D341Med (cell line): ENCODE measurements at regions not wholly inside any gene's neighbourhood (a gene's known extent, or its start where the extent isn't known, plus 50 kb on each side); places are given as distances from the start of the nearest gene placed in this dataset.
A peak's percentile ranks its signal among the peaks of the same experiment; 100 is the strongest.

ENCODE experiments used
- DNase-seq: peaks from one replicate; pipeline ENCODE4 v3.0.0; 2012; ENCODE audit warnings: low spot score

DNA sequence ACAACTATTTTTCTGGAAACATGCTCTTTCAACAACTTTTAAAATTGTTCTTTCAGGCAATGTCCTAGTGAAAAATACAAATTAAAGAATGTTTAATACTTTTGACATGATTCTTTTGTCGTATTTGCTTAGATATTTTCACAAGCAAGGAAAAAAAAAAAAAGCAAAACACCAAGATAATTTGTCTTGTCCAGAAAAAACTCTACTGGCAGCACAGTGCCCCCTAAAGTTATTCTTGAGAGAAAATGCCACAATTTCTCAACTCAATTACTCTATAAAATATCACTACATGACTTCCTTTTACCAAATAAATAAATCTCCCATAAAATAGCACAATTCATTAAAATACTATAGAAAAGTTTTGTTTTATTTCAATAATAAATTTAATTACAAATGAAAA lies 652.5 kb upstream of the EPHA7 start:
- no peak for DNase-seq

DNA sequence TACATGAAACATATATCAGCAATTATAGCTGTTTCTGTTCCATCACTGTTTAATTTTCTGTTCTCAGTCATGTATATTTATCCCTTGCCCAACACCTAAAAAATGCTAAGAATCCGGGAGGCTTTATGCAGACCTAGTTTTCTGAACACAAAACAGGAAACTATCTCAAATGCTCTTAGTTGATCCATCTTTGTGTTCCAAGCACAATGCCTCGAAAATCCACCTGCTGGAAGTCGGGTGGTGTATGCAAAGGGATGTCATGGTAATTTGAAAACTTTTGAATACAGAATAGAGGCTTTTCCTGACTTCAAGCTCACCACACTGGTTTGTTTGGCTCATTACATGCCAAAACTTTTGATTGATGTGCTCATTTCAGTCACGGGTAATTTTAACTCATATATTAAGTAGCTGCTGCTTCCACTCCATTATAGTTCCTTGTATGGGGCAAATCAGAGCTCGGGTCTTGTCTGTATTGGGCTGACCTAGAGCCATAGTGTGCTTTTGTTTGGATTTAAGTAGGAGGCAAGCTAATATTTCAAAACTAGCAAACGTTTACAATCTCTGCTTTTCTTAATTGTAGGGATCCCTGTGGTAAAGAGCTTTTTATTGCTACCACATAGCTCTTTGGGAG lies 646.5 kb upstream of the EPHA7 start:
- no peak for DNase-seq

- DNase-seq: peak; percentile 12
Observed at GRCh38 chr6:94052749-94053148, 633.4 kb upstream of the EPHA7 start.

GRCh38 chr6:94050515-94050914 lies 631.2 kb upstream of the EPHA7 start:
- no peak for DNase-seq

- no peak for DNase-seq
Observed at GRCh38 chr6:94049001-94049400, 629.6 kb upstream of the EPHA7 start.

- DNase-seq: no peak
Observed at GRCh38 chr6:94045099-94045829, 625.9 kb upstream of the EPHA7 start.

DNA sequence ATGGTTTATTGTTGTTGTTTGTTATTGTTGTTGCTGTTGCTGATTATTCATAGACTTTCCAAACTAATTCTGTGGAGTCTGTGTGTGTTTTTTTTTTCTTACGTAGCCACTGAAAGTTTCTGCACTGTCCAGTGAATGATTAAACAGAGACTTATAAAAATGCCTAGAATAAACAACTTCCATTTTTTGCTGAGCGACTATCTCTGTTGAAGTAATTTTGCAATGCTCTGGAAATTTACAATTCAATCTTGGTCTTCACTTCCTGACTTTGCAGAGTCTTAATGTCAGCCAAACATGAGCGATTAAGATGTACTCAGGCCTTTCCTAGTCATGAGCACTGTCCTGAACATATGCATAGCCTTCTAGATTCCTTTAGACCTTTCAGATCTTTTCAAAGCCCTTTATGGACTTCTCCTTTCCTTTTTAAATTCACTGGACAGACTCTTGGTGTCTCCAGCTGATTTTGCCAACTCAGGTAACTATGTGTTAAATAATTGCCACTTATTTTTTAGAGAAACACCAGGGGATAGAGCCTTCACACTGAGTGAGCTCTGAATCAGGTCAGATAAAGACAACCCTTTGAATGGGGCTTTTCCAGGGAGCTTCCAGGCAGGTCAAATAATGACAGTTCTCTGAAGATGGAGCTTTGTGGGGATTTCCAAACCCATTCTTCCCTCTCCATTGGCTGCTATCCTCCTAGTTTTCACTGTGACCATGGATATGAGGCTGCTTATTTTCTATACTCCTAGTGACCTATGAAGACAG lies 622.8 kb upstream of the EPHA7 start:
- no peak for DNase-seq

- DNase-seq: no peak
Observed at GRCh38 chr6:94036024-94036423, 616.7 kb upstream of the EPHA7 start.

GRCh38 chr6:94027374-94027773 lies 608.0 kb upstream of the EPHA7 start:
- no peak for DNase-seq

- no peak for DNase-seq
Observed at GRCh38 chr6:94026575-94026974, 607.2 kb upstream of the EPHA7 start.

- DNase-seq: no peak
Observed at GRCh38 chr6:94005835-94006234, 586.5 kb upstream of the EPHA7 start.

DNA sequence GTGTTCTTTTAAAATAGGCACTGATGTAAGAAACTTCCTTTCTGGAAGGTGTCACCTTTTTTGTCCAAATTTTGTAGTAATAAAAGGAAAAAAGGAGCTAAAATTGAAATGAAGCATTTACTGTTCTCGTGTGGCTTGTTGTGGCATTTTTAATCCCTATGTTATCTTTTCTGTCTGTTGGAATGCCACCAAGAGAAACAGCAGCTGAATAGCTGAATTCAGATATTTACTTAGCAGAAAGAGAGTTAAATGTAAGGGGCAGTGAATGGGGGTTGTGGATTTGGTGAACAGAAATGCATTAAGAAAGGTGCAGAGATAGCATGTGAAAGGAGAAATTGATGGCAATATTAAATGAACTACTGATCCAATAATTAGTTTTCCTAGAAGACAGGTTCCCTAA lies 573.6 kb upstream of the EPHA7 start:
- no peak for DNase-seq

GRCh38 chr6:93989630-93990029 lies 570.3 kb upstream of the EPHA7 start:
- DNase-seq: no peak

DNA sequence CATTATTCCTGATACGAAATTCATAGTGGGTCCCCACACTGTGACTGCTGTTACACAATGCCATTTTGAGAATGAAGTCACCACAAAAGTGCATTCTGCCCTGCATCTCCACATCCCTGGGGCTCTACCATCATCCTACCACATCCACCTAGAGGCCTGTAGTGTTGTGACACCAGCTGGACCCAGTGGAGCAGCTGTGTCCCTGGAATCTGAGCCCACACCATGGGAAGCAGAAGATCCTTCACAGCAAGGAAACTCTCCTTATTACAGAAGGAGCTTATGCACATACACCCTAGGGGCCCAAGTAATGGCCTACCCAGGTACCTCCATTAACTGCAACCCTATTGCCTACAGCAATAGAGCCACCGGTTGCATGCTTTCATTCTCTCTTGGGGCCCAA lies 566.6 kb upstream of the EPHA7 start:
- no peak for DNase-seq

- no peak for DNase-seq
Observed at GRCh38 chr6:93975159-93975558, 555.8 kb upstream of the EPHA7 start.

- DNase-seq: peak; percentile 22
Observed at GRCh38 chr6:93974332-93974731, 555.0 kb upstream of the EPHA7 start.

- no peak for DNase-seq
Observed at GRCh38 chr6:93972791-93973190, 553.4 kb upstream of the EPHA7 start.

GRCh38 chr6:93970684-93971083 lies 551.3 kb upstream of the EPHA7 start:
- DNase-seq: no peak

DNA sequence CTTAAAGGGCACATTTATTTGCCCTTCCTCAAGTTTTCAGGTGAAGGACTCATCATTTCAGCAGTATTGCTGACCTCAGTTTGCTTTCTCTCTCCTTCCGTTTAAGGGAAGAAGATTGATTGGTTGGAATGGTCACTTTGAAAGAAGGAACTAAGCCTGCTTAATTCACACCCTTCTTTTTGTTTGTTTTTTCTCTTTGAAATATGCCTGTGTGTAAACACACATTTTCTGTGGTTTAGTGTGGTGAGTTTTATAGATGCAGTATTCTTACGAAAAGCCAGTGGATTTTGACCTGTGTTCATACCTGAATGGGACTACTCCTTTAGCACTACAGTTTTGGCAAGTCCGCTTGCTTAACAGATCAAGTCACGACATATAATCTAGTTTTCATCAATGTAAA lies 548.8 kb upstream of the EPHA7 start:
- no peak for DNase-seq

DNA sequence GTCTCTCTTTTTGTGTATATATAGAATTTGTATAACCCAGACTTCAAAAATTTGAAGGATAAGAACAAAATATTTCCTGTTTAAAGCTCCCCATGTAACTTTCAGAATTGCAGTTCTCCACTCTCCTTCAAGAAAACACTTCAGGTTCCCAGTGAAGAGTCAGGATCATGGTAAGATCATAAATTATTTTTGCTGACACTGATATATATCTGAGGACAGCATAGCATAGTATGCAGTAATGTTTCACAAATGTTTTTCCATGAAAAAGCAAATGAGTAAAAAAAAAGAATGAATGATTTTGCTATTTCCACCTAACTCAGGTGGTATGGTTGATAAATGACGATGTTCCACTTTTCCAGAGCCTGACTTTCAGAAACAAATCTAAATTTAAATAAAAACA lies 545.6 kb upstream of the EPHA7 start:
- no peak for DNase-seq

GRCh38 chr6:93964321-93964720 lies 545.0 kb upstream of the EPHA7 start:
- DNase-seq: no peak

- DNase-seq: no peak
Observed at GRCh38 chr6:93962566-93962965, 543.2 kb upstream of the EPHA7 start.

DNA sequence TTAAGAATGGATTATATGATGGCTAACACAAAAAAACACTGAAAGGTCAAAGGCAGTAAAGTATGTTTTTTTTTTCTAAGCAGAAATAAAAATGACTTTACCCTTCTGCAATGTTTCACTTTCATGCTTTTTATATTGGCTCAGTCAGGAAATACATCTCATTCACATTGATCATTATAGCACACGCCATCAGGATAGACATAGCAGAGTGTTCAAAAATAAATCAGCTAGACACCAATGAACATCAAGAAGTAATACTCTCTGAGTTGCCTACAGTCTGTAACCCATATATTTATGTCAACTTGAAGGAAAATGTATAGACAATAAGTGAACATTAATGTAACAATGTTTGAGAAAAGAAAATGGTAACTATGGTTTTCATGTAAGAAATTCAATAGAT lies 535.2 kb upstream of the EPHA7 start:
- no peak for DNase-seq
